HCT116 (cell line): ENCODE measurements at regions not wholly inside any gene's neighbourhood (a gene's known extent, or its start where the extent isn't known, plus 50 kb on each side); places are given as distances from the start of the nearest gene placed in this dataset.

Source experiments
- CTCF ChIP-seq, 3 experiments: fragments of 200-600 bp in 1 of 3; sonication (generic) in 1 of 3; IDR thresholded peaks in 2 of 3; conservative IDR thresholded peaks in 1 of 3; 2 replicates each; pipeline ENCODE4 v1.5.1; 2012 to 2017; ENCODE audit warnings: low read depth in 2 of 3, low read length in 2 of 3, antibody characterized with exemption in 1 of 3, borderline replicate concordance in 1 of 3, control low read depth in 1 of 3, mild to moderate bottlenecking in 1 of 3, mixed read lengths in 1 of 3, mixed run types in 1 of 3, moderate library complexity in 1 of 3; ENCODE audit not compliant: insufficient read depth in 1 of 3
- EGR1 ChIP-seq: IDR thresholded peaks from 2 replicates; pipeline ENCODE4 v1.6.1; 2012; ENCODE audit warnings: low read depth
- EZH2 ChIP-seq: fragments of 200-600 bp; sonication (generic); IDR thresholded peaks from 2 replicates; pipeline ENCODE4 v1.6.1; 2017; ENCODE audit warnings: antibody characterized with exemption, mixed run types
- MAX ChIP-seq: IDR thresholded peaks from 2 replicates; pipeline ENCODE4 v1.6.1; 2012
- POLR2A ChIP-seq: IDR thresholded peaks from 2 replicates; pipeline ENCODE4 v1.7.0; 2011; ENCODE audit warnings: borderline replicate concordance; ENCODE audit not compliant: insufficient read depth, insufficient read length; ENCODE audit errors: extremely low read depth
- POLR2AphosphoS5 ChIP-seq: IDR thresholded peaks from 2 replicates; pipeline ENCODE4 v1.6.1; 2011; ENCODE audit warnings: mild to moderate bottlenecking, low read depth, low read length, moderate library complexity
- SP1 ChIP-seq: IDR thresholded peaks from 2 replicates; pipeline ENCODE4 v1.6.1; 2012; ENCODE audit warnings: low read depth
- SRF ChIP-seq: IDR thresholded peaks from 2 replicates; pipeline ENCODE4 v1.6.1; 2012; ENCODE audit warnings: low read depth
- YY1 ChIP-seq: IDR thresholded peaks from 2 replicates; pipeline ENCODE4 v1.6.1; 2011; ENCODE audit warnings: low read length, low read depth, moderate library complexity, mild to moderate bottlenecking; ENCODE audit not compliant: insufficient replicate concordance; ENCODE audit errors: extremely low read depth
- ZFX ChIP-seq: fragments of 450-650 bp; IDR thresholded peaks from 2 replicates; pipeline ENCODE4 v1.6.1; 2017
- ZNF274 ChIP-seq: fragments of 200-500 bp; sonication (Bioruptor generic); IDR thresholded peaks from 2 replicates; pipeline ENCODE4 v1.6.1; 2014; ENCODE audit warnings: mild to moderate bottlenecking, low read depth, low read length, inconsistent platforms

GRCh38 chr3:105996781-105997180, 128.0 kb upstream of the CBLB start:
- TF ChIP-seq POLR2AphosphoS5 (no peak), CTCF (IDR thresholded peaks at IDR 0.05 in 2 of 3, conservative IDR thresholded peaks at IDR 0.05 in 1 of 3; ENCODE audit: borderline replicate concordance in 1 of 3, insufficient read depth in 1 of 3, low read depth in 2 of 3, low read length in 2 of 3) (no peak), POLR2A (no peak), MAX (no peak), ZNF274 (no peak), SRF (no peak), EZH2 (no peak), EGR1 (no peak), ZFX (no peak), SP1 (no peak), YY1 (no peak)
